Fibroblast of skin of right biceps (primary cell): ENCODE measurements at regions not wholly inside any gene's neighbourhood (a gene's known extent, or its start where the extent isn't known, plus 50 kb on each side); places are given as distances from the start of the nearest gene placed in this dataset.

Experiments used
- DNase-seq: peaks from one replicate; pipeline ENCODE4 v3.0.0-alpha.2; 2013

- DNase-seq = peak; percentile 67
Measured at GRCh38 chr14:71365361-71365760, 458.1 kb downstream of the PCNX1 start.

GRCh38 chr14:71366861-71367260, 459.6 kb downstream of the PCNX1 start:
- DNase-seq = no peak

- peak; percentile 82 for DNase-seq
Measured at GRCh38 chr14:71371711-71372396, 464.6 kb downstream of the PCNX1 start.

- DNase-seq = peak; percentile 86
Measured at GRCh38 chr14:71372411-71372838, 465.2 kb downstream of the PCNX1 start.

- DNase-seq = no peak
Measured at GRCh38 chr14:71373773-71374172, 466.5 kb downstream of the PCNX1 start.

GRCh38 chr14:71374989-71375388, 467.7 kb downstream of the PCNX1 start:
- no peak for DNase-seq

GRCh38 chr14:71377099-71377498, 469.8 kb downstream of the PCNX1 start:
- no peak for DNase-seq

- peak; percentile 94 for DNase-seq
Measured at GRCh38 chr14:71380271-71380670, 473.0 kb downstream of the PCNX1 start.

- no peak for DNase-seq
Measured at GRCh38 chr14:71381814-71382213, 474.6 kb downstream of the PCNX1 start.

- DNase-seq = no peak
Measured at GRCh38 chr14:71382315-71382714, 475.1 kb downstream of the PCNX1 start.

GRCh38 chr14:71383510-71383909, 476.3 kb downstream of the PCNX1 start:
- DNase-seq = no peak

GRCh38 chr14:71384007-71384845, 477.0 kb downstream of the PCNX1 start:
- no peak for DNase-seq

GRCh38 chr14:71387753-71388152, 480.5 kb downstream of the PCNX1 start:
- DNase-seq = no peak

GRCh38 chr14:71388336-71388735, 481.1 kb downstream of the PCNX1 start:
- no peak for DNase-seq

GRCh38 chr14:71388862-71389261, 481.6 kb downstream of the PCNX1 start:
- no peak for DNase-seq

GRCh38 chr14:71394386-71394785, 487.1 kb downstream of the PCNX1 start:
- no peak for DNase-seq

- peak; percentile 40 for DNase-seq
Measured at GRCh38 chr14:71395151-71395604, 487.9 kb downstream of the PCNX1 start.

- no peak for DNase-seq
Measured at GRCh38 chr14:71395636-71396035, 488.4 kb downstream of the PCNX1 start.

- DNase-seq = no peak
Measured at GRCh38 chr14:71396050-71396677, 488.9 kb downstream of the PCNX1 start.

GRCh38 chr14:71397371-71397770, 490.1 kb downstream of the PCNX1 start:
- DNase-seq = peak; percentile 46

GRCh38 chr14:71398450-71398849, 491.2 kb downstream of the PCNX1 start:
- DNase-seq = no peak

- no peak for DNase-seq
Measured at GRCh38 chr14:71399057-71399487, 491.8 kb downstream of the PCNX1 start.

GRCh38 chr14:71400871-71401321, 493.6 kb downstream of the PCNX1 start:
- peak; percentile 41 for DNase-seq
